ENCODE measurements at regions not wholly inside any gene's neighbourhood (a gene's known extent, or its start where the extent isn't known, plus 50 kb on each side); places are given as distances from the start of the nearest gene placed in this dataset.

GRCh38 chr11:42526426-42526825, 785.4 kb upstream of the API5 start:
- H3K27ac Mint-ChIP-seq: no peak overlapping the region
- no peaks in the 10 kb centered on the region for H3K9me3 Mint-ChIP-seq
- H3K27me3 Mint-ChIP-seq: peaks cover 6% of the 10 kb centered on the region
- peaks cover 26% of the 10 kb centered on the region for H3K4me1 Mint-ChIP-seq (ENCODE audit: unreplicated experiment)
- H3K4me3 Mint-ChIP-seq: no peak overlapping the region
- DNase-seq (ENCODE audit: extremely low spot score, unreplicated experiment): no peak
- no peak for TF ChIP-seq CTCF (conservative IDR thresholded peaks at IDR 0.05)
- no peaks in the 10 kb centered on the region for H3K36me3 Mint-ChIP-seq

DNA sequence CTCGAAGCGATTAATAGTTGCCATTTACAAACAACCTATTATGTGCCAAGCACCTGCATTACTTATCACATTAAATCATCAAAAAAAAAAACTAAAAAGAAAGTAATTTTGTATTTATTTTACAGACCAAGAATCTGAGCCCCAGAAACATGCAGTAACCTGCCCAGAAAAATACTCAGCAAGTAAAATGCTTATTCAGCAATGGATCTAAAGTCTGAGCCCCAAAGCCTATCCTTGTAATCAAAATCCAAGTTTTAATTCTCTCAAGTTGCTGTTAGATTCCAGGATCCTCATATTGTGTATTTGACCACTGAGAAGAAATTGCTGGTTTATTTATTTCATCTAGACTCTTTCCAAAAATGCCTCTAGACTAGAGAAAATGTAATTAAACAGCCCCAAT, 783.3 kb upstream of the API5 start:
- Mint-ChIP-seq H3K36me3 (no peaks in the 10 kb centered on the region), H3K27me3 (peaks cover 10% of the 10 kb centered on the region), H3K27ac (no peak overlapping the region), H3K4me3 (no peak overlapping the region), H3K4me1 (ENCODE audit: unreplicated experiment) (peaks cover 22% of the 10 kb centered on the region), H3K9me3 (no peaks in the 10 kb centered on the region)
- DNase-seq (ENCODE audit: extremely low spot score, unreplicated experiment): no peak
- TF ChIP-seq CTCF (conservative IDR thresholded peaks at IDR 0.05): no peak

- Mint-ChIP-seq H3K9me3 (no peaks in the 10 kb centered on the region), H3K27ac (no peak overlapping the region), H3K27me3 (peaks cover 10% of the 10 kb centered on the region), H3K4me1 (ENCODE audit: unreplicated experiment) (peaks cover 18% of the 10 kb centered on the region), H3K4me3 (no peak overlapping the region), H3K36me3 (no peaks in the 10 kb centered on the region)
- no peak for DNase-seq (ENCODE audit: extremely low spot score, unreplicated experiment)
- TF ChIP-seq CTCF (conservative IDR thresholded peaks at IDR 0.05): no peak
Observed at GRCh38 chr11:42528911-42529310, 782.9 kb upstream of the API5 start.

GRCh38 chr11:42536611-42537360, 775.0 kb upstream of the API5 start:
- DNase-seq (ENCODE audit: extremely low spot score, unreplicated experiment): no peak
- Mint-ChIP-seq H3K4me1 (ENCODE audit: unreplicated experiment) (no peaks in the 10 kb centered on the region), H3K4me3 (no peak overlapping the region), H3K27ac (no peak overlapping the region), H3K9me3 (no peaks in the 10 kb centered on the region), H3K27me3 (no peaks in the 10 kb centered on the region), H3K36me3 (no peaks in the 10 kb centered on the region)
- TF ChIP-seq CTCF (conservative IDR thresholded peaks at IDR 0.05): no peak

- H3K9me3 Mint-ChIP-seq: no peaks in the 10 kb centered on the region
- H3K4me1 Mint-ChIP-seq (ENCODE audit: unreplicated experiment): peaks cover 5% of the 10 kb centered on the region
- H3K27ac Mint-ChIP-seq: no peak overlapping the region
- H3K4me3 Mint-ChIP-seq: no peak overlapping the region
- H3K36me3 Mint-ChIP-seq: no peaks in the 10 kb centered on the region
- DNase-seq (ENCODE audit: extremely low spot score, unreplicated experiment): no peak
- H3K27me3 Mint-ChIP-seq: no peaks in the 10 kb centered on the region
- TF ChIP-seq CTCF (conservative IDR thresholded peaks at IDR 0.05): no peak
Observed at GRCh38 chr11:42542336-42542735, 769.5 kb upstream of the API5 start.
